NCI-H2196 (cell line): ENCODE measurements at regions not wholly inside any gene's neighbourhood (a gene's known extent, or its start where the extent isn't known, plus 50 kb on each side); places are given as distances from the start of the nearest gene placed in this dataset.

Experiments used
- DNase-seq: peaks from one replicate; lab custom pipeline; 2025; ENCODE audit not compliant: unreplicated experiment; lab: John Stamatoyannopoulos, UW

DNA sequence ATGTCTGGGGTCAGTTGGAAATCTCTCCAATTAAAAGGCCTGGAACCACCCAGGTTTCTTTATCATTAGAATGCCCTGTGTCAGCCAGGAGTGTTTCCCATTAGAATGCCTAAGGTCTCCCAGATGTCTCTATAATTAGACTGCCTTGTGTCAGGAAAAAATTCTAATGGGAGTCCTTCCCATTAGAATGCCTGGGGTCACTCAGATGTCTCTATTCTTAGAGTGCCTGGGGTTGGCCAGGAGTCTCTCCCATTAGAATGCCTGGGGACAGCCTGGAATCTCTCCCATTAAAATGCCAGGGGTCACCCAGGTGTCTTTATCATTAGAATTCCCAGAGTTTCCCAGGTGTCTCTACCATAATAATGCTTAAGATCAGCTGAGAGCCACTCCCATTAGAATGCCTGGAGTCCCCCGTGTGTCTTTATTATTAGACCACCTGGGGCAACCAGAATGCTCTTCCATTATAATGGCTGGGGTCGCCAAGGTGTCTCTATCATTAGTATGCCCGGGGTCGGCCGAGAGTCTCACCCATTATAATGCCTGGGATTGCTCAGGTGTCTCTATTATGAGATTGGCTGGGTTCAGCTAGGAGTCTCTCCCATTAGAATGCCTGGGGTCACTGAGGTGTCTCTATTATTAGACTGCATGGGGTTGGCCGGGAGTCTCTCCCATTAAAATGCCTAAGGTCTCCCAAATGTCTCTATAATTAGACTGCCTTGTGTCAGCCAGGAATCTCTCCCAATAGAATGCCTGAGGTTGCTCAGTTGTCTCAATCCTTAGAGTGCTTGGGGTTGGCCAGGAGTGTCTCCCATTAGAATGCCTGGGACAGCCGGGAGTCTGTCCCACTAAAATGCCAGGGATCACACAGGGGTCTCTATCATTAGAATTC lies 2254.6 kb downstream of the TP53TG3F start:
- DNase-seq: no peak

DNA sequence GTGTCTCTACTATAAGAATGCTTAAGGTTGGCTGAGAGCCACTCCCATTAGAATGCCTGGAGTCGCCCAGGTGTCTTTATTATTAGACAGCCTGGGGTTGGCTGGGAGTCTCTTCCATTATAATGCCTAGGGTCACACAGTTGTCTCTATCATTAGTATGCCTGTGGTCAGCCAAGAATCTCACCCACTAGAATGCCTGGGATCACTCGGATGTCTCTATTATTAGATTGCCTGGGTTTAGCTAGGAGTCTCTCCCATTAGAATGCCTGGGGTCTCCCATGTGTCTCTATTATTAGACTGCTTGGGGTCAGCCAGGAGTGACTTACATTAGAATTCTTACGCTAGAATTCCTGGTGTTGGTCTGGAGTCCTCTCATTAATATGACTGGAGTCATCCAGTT lies 2255.3 kb downstream of the TP53TG3F start:
- DNase-seq: no peak

DNA sequence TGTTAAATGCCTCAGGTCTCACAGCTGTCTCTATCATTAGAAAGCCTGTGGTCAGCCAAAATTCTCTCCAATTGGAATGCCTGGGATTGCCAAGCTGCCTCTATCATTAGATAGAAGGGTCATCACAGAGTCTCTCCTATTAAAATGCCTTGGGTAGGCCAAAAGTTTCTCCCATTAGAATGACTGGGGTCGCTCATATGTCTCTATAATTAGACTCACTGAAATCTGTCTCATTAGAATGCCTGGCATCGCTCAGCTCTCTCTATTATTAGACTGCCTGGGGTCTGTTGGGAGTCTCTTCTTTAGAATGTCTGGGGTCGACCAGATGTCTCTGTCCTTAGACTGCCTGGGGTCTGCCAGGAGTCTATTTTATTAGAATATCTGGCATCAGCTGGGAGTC lies 2265.1 kb downstream of the TP53TG3F start:
- no peak for DNase-seq

DNA sequence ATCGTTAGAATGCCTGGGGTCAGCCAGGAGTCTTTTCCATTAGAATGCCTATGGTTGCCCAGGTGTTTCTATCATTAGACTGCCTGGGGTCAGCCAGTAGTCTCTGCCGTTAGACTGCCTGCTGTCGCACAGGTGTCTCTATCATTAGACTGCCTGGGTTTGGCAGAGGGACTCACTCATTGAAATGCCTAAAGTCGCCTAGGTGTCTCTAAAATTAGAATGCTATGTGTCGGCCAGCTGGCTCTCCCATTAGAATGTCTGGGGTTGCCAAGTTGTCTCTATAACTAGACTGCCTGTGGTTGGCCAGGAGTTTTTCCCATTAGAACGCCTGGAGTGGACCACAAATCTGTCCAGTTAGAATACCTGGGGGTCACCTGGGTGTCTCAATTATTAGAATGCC lies 2266.5 kb downstream of the TP53TG3F start:
- no peak for DNase-seq

DNA sequence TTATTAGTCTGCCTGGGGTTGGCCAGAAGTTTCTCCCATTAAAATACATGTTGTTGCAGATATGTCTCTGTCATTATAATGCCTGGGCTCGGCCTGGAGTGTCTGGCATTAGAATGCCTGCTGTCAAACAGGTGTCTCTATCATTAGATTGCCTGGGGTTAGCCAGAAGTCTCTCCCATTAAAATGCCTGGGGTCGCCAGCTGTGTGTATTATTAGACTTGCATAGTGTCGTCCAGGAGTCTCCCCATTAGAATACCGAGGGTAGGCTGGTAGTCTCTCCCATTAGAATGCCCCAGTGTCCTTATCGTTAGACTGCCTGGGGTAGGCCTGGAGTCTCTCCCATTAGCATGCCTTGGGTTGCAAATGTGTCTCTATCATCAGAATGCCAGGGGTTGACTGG lies 2270.8 kb downstream of the TP53TG3F start:
- no peak for DNase-seq

DNA sequence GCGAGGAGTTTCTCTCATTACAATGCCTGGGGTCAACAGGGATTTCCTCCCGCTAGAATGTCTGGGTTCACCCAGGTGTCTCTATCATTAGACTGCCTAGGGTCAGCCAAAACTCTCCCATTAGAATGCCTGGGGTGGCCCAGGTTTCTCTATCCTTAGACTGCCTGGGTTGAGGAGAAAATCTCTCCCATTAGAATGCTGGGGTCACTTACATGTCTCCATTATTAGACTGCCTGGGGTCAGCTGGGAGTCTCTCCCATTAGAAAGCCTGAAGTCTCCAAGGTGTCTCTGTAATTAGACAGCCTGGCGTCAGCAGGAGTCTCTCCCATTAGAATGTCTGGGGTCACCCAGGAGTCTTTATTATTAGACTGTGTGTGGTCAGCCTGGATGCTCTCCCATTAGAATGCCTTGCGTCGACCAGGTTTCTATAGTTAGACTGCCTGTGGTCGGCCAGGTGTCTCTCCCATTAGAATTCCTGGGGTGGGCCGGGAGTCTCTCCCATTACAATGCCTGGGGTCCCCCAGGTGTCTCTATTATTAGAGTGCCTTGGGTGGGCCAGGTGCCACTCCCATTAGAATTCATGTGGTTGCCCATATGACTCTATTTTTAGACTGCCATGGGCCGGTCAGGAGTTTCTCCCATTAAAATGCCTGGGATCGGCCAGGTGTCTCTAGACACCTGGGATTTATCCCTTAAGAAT lies 2272.1 kb downstream of the TP53TG3F start:
- no peak for DNase-seq

DNA sequence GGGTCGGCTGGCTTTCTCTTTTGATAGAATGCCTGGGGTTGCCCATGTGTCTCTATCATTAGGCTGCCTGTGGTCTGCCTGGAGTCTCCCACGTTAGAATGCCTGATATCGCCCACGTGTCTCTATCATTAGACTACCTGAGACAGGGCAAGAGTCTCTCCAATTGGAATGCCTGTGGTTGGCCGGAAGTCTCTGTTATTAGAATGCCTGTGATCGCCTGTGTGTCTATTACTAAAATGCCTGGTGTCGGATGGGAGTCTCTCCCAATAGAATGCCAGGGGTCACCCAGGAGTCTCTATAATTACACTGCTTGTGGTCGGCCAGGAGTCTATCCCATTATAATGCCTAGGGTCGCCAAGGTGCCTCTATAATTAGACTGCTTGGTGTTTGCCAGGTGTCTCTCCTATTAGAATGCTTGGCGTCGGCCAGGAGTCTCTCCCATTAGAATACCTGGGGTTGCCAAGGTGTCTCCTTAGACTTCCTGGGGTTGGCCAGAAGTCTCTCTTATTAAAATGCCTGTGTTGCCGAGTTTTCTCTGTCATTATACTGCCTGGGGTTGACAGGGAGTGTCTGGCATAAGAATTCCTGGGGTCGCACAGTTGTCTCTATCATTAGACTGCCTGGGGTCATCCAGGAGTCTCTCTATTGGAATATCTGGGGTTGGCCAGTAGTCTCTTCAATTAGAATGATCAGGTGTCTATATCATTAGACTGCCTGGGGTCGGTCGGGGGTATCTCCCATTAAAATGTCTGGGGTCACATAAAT lies 2272.8 kb downstream of the TP53TG3F start:
- DNase-seq: no peak

DNA sequence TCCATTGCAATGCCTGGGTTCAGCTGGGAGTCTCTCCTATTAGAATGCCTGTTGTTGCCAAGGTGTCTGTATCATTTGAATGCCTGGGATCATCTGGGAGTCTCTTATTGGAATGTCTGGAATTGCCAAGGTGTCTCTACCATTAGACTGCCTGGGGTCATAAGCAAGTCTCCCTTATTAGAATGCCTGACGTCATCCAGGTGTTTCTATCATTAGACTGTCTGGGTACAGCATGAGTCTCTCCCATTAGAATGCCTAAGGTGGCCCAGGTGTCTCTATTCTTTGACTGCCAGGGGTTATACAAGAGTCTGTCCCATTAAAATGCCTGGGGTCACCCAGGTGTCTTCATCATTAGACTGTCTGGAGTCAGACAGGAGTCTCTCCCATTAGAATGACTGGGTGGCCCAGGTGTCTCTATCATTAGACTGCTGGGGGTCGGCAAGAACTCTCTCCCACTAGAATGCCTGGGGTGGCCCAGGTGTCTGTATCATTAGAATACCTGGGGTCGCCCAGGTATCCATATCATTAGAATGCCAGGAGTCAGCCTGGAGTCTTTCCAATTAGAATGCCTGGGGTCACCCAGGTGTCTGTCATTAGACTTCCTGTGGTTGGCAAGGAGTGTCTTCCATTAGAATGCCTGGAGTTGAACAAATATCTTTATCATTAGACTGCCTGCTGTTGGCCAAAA lies 2274.0 kb downstream of the TP53TG3F start:
- DNase-seq: no peak

DNA sequence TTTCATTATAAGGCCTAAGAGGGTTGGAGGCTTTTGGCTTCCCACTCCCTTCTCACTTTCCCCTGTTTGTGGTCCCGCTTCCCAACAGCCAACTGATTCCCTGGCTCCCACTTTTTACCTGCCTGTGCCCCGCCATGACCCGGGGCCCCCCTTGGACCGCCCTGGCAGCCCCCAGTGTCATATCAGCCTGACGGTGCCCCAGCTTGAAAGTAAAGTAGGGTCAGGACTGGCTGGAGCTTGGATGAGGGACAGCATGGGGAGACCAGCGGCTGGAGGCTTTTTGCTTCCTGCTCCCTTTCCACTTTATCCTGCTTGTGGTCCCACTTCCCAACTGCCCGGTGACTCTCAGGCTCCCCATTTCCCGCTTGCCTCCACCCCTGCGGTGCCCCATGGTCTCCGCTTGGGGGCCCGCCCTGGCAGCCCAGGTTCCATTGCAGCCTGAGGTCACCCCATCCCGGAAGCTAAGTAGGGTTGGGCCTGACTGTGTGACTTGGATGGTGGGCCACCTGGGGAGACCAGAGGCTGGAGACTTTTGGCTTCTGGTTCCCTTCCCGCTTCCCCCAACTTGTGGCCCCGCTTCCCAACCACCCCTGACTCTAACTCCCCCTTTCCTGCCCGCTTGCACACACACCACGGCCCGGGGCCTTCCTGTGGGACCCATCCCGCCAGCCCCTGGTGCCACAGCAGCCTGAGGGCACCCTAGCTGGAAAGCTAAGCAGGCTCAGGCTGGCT lies 2274.7 kb downstream of the TP53TG3F start:
- no peak for DNase-seq

DNA sequence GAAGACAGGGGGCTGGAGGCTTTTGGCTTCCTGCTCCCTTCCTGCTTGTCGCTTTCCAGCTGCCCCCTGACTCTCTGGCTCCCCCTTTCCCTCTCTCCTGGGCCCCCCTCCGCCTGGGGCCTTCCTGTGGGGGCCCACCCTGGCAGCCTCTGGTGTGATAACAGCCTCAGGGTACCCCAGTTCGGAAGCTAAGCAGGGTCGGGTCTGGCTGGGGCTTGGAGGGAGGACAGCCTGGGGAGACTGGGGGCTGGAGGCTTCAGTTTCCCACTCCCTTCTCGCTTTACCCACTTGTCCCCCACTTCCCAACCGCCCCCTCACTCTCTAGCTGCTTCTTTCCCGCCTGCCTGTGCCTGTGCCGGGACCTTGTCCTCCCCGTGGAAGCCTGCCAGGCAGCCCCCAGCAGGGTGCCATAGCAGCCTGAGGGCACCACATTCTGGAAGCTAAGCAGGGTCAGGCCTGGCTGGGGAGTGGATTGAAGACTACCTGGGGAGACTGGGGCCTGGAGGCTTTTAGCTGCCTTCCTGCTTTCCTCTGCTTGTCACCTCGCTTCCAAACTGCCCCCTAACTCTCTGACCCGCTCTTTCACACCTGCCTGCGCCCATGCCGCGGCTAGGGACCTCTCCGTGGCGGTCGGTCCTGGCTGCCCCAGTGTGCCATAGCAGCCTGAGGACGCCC lies 2275.5 kb downstream of the TP53TG3F start:
- DNase-seq: no peak

DNA sequence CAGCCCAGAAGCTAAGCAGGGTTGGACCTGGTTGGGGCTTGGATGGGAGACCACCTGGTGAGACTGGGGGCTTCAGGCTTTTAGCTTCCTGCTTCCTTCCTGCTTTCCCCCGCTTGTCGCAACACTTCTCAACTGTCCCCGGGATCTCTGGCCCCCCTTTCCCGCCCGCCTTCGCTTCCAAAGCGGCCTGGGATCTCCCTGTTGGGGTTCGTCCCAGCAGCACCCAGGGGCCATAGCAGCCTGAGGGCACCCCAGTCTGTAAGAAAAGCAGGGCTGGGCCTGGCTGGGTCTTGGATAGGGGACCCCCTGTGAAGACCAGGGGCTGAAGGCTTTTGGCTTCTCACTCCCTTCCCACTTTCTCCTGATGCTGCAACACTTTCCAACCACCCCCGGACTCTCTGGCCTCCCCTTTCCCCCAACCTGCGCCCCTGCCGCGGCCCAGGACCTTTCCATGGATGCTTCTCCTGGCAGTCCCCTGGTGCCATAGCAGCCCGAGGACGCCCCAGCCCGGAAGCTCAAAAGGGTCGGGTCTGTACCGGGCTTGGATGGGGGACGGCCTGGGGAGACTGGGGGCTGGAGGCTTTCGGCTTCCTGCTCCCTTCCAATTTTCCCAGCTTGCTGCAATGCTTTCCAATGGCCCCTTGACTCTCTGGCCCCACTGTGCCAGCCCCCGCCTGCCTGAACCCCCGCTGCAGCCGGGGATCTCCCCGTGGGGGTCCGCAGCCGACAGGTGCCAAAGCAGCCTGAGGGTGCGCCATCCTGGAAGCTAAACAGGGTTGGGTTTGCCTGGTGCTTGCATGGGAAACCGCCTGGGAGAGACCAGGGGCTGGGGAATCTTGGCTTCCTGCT lies 2276.2 kb downstream of the TP53TG3F start:
- DNase-seq: no peak

DNA sequence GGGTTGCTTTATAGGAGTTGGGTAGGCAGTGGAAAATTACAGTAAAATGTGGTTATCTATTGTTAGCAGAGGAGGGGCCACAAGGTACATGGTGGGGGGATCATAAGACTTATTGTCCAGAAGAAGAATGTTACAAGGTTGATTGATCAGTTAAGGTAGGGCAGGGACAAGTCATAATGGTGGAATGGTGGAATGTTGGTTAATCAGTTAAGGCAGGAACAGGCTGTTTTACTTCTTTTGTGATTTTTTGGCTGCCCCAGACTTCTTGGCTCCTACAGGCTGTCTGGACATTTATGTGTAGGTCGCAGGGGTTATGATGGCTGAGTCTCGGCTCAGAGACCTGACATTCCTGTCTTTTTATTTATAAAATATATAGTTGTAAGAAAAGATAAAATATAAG lies 2277.1 kb downstream of the TP53TG3F start:
- DNase-seq: no peak

DNA sequence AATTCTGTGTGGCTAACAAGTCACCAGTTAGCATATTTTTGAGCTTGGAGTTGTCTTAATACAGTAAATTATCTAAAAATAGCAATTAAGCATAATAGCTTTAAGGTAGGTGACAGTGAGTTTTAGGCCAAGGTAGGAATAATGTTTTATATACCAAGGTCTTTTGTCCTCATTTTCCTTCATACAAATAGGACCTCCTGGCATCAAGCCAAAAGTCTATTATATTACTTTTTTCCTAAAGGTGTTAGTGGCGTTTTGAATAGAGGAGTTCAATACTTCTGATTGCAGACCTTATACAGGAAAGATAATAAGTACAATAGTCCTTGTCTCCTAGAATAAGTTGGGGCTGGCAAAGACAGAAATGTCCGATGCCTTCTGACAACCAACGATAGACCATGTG lies 2277.7 kb downstream of the TP53TG3F start:
- no peak for DNase-seq

DNA sequence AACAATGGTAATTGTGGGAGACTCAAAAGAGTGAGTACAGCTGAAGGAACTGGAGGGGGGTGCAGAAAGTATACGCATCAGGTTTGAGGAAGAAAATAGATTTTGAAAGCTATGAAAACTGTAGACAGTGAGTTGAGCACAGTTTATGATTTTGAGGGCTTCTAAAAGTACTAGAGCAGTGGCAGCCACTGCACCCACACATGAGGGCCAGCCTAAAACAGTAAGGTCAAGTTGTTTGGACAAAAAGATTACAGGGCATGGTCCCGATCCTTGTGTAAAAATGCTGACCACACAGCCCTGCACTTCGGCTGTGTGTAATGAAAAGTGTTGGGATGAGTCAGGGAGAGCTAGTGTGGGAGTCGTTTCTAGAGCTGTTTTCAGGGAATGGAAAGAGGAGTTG lies 2282.1 kb downstream of the TP53TG3F start:
- DNase-seq: no peak

DNA sequence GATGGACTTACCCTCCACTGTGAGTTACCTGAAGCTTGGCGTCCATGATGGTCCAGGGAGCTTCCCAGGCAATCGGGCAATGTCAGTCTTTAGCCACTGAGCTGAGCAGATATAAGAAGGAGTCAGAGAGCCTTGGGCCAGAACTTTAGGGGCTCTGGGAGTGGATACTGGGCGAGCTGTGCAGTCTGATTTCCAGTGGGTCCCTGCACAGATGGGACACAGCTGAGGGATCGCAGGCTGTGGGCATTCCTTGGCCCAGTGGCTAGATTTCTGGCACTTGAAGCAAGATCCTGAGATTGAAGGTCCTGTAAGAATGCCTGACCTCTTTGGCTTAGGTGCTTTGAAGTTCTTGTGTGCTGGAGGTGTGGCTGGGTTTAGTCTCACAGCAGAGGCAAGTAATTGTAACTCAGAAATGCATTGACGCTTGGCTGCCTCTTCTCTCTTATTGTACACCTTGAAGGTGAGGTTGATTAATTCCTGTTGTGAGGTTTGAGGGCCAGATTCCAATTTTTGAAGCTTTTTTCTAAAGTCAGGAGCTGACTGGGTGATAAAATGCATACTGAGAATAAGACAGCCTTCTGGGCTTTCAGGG lies 2283.8 kb downstream of the TP53TG3F start:
- no peak for DNase-seq

DNA sequence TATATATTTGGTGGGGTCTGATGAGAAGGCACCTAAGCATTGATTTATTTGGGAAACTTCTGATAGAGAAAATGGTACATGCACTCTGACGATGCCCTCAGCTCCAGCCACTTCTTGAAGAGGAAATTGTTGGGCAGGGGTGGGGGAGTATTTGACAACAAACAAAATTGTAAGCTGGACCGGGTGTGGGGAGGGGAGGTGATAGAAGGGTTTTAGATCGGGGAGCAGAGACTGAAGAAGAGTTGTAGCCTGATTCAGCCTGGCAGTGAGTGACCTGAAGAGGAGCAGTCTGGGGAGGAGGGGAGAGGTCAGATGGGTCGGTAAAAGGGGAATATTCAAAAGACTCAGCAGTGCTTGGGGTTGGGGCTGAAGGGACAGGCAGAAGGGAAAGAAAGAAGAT lies 2284.7 kb downstream of the TP53TG3F start:
- no peak for DNase-seq

DNA sequence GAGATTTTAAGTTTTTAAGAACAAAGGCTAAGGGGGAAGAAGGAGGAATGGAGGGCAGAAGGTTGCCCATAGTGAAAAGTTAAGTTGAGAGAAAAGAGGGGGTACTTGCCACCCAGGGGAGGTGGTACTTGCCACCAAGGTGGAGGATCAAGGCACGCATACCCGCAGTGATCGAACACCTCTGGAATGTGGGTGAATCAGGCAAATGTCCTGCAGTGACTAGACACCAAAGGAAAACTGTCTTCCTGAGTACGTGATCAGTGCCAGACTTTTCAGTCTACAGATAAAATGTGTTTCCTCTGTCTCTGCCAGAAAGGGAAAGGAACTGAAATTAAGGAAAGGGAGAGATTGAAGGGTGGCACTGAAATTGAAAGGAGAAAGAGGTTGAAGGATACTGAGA lies 2285.3 kb downstream of the TP53TG3F start:
- no peak for DNase-seq

DNA sequence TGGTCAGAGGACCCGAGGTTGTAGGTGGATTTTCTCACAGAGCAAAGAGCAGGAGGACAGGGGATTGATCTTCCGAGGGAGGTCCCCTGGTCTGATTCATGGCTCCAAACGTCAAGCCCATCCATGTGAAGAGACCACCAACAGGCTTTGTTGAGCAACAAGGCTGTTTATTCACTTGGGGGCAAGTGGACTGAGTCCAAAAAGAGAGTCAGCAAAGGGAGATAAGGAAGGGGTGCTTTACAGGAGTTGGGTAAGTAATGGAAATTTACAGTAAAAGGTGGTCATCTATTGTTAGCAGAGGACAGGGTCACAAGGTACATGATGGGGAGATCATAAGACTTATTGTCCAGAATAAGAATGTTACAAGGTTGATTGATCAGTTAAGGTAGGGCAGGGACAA lies 2285.8 kb downstream of the TP53TG3F start:
- DNase-seq: no peak

DNA sequence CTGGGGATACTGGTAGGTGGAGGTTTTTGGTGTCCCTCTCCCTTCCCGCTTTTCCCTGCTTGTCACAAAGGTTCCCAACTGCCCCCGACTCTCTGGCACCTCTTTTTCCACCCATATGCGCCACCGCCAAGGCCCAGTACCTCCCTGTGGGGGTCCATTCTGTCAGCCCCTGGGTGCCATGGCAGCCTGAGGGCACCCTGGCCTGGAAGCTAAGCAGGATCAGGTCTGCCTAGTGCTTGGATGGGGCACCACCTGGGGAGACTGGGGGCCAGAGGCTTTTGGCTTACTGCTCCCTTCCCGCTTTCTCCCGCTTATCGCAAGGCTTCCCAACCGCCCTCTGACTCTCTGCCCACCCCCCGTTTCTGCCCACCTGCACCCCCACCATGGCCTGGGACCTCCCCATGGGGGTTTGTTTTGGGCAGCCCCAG lies 2286.4 kb downstream of the TP53TG3F start:
- no peak for DNase-seq
